MCF 10A (cell line): ENCODE measurements at regions not wholly inside any gene's neighbourhood (a gene's known extent, or its start where the extent isn't known, plus 50 kb on each side); places are given as distances from the start of the nearest gene placed in this dataset.

Experiments used
- BruUV-seq: library from RNA; stranded (reverse); fragments of 400-500 nt; replicated peaks from 2 replicates; lab custom pipeline; 2021; lab: Mats Ljungman, UMichigan
- CTCF ChIA-PET: fragments of 300-600 bp; sonication (Branson Sonifier 250); formaldehyde crosslinking; extraction: SDS; loops from one replicate; lab custom pipeline; 2021; ENCODE audit warnings: antibody characterized with exemption, inconsistent platforms; lab: Yijun Ruan, JAX
- POLR2A ChIA-PET: fragments of 300-600, 350-650 bp; sonication (Branson Sonifier 250); formaldehyde crosslinking; extraction: SDS; loops from one replicate; lab custom pipeline; 2020; ENCODE audit warnings: antibody characterized with exemption, inconsistent platforms; lab: Yijun Ruan, JAX
- DNase-seq: peaks from one replicate; pipeline ENCODE4 v3.0.0-alpha.2; 2018; ENCODE audit not compliant: unreplicated experiment
- H3K27ac Mint-ChIP-seq: one replicate; pipeline ENCODE4 v1.8.0; 2022; ENCODE audit warnings: mild to moderate bottlenecking, low read depth, mixed read lengths; ENCODE audit not compliant: unreplicated experiment
- H3K27me3 Mint-ChIP-seq: one replicate; pipeline ENCODE4 v1.8.0; 2022; ENCODE audit warnings: mixed read lengths; ENCODE audit not compliant: insufficient read depth, unreplicated experiment
- H3K36me3 Mint-ChIP-seq: one replicate; pipeline ENCODE4 v1.8.0; 2022; ENCODE audit warnings: mild to moderate bottlenecking, moderate library complexity, mixed read lengths; ENCODE audit not compliant: insufficient read depth, unreplicated experiment
- H3K4me1 Mint-ChIP-seq: one replicate; pipeline ENCODE4 v1.8.0; 2022; ENCODE audit warnings: mixed read lengths; ENCODE audit not compliant: insufficient read depth, unreplicated experiment
- H3K4me3 Mint-ChIP-seq: one replicate; pipeline ENCODE4 v1.8.0; 2022; ENCODE audit warnings: mild to moderate bottlenecking, moderate library complexity, mixed read lengths; ENCODE audit not compliant: unreplicated experiment
- H3K9me3 Mint-ChIP-seq: one replicate; pipeline ENCODE4 v1.8.0; 2022; ENCODE audit warnings: mixed read lengths; ENCODE audit not compliant: unreplicated experiment
- CTCF ChIP-seq: fragments of 200-600 bp; IDR thresholded peaks from one replicate; pipeline ENCODE4 v1.8.0; 2022; ENCODE audit warnings: antibody characterized with exemption, mild to moderate bottlenecking; ENCODE audit not compliant: unreplicated experiment
- intact Hi-C: fragments of 100-400 bp; cut with micrococcal nuclease; formaldehyde crosslinking; loops from 2 replicates; pipeline ENCODE4 v1.14.1; 2022

DNA sequence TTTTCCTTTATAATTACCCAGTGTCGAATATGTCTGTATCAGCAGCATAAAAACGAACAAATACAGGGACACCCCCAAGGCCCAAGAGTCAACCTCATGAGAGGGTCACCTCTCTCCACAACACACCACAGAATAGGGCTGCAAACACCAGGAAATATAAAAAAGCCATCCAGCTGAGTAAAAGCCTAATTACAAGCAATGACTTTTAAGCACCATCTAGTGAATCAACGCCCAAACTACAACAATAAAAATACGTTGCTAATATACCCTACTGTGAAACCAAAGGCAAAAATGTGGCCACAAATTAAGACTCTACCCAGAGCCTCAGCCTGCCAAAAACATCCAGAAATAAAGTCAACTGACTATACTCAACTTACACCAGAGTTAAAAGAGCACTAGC is 817.9 kb upstream of the NEGR1 start:
- peak; percentile 37 for TF ChIP-seq CTCF
- Mint-ChIP-seq H3K4me1 (no peaks in the 10 kb centered on the region), H3K4me3 (no peak overlapping the region), H3K27me3 (no peaks in the 10 kb centered on the region), H3K9me3 (peaks cover 5% of the 10 kb centered on the region), H3K36me3 (no peaks in the 10 kb centered on the region), H3K27ac (no peak overlapping the region)
- BruUV-seq, result no TSS peak
- intact Hi-C loops, result loop anchor here (1.0 kb wide), 3 partner anchors 477 to 914 kb away; no protein-coding TSS in a partner anchor
- DNase-seq, result peak; percentile 7
- ChIA-PET CTCF (interaction anchor here (0.6 to 2.2 kb wide), 12 partner anchors 8 to 1516 kb away, joined by 3 to 10 read pairs (median 3); no protein-coding TSS in a partner anchor), POLR2A (no interaction called here)

GRCh38 chr1:73097917-73098316 is 815.6 kb upstream of the NEGR1 start:
- no peaks in the 10 kb centered on the region for H3K36me3 Mint-ChIP-seq
- peaks cover 6% of the 10 kb centered on the region for H3K9me3 Mint-ChIP-seq
- CTCF ChIA-PET, result no interaction called here
- no peaks in the 10 kb centered on the region for H3K27me3 Mint-ChIP-seq
- intact Hi-C loops, result no loop called here
- DNase-seq, result no peak
- no TSS peak for BruUV-seq
- H3K4me1 Mint-ChIP-seq, result no peaks in the 10 kb centered on the region
- TF ChIP-seq CTCF, result no peak
- POLR2A ChIA-PET, result no interaction called here
- no peak overlapping the region for H3K4me3 Mint-ChIP-seq
- H3K27ac Mint-ChIP-seq, result no peak overlapping the region

GRCh38 chr1:73096841-73097240 is 814.5 kb upstream of the NEGR1 start:
- H3K27me3 Mint-ChIP-seq, result no peaks in the 10 kb centered on the region
- peaks cover 7% of the 10 kb centered on the region for H3K9me3 Mint-ChIP-seq
- no peak for TF ChIP-seq CTCF
- no TSS peak for BruUV-seq
- H3K27ac Mint-ChIP-seq, result no peak overlapping the region
- DNase-seq, result no peak
- H3K36me3 Mint-ChIP-seq, result no peaks in the 10 kb centered on the region
- no peak overlapping the region for H3K4me3 Mint-ChIP-seq
- POLR2A ChIA-PET, result no interaction called here
- H3K4me1 Mint-ChIP-seq, result no peaks in the 10 kb centered on the region
- CTCF ChIA-PET, result interaction anchor here (1.3 kb wide), 1 partner anchor 539 kb away, joined by 3 read pairs; no protein-coding TSS in a partner anchor
- intact Hi-C loops, result no loop called here

DNA sequence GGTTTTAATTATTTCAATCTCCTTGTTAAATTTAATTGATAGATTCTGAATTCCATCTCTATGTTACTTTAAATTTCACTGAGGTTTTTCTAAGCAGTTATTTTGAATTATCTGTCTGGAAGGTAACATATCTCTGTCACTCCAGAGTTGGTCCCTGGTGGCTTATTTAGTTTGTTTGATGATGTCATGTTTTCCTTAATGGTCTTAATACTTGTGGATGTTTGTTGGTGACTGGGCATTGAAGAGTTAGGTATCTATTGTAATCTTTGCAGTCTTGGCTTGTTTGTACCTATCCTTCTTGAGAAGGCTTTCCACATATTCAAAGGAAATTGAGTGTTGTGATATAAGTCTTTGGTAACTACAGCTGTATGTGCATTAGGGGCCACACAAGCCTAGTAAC is 810.0 kb upstream of the NEGR1 start:
- no peaks in the 10 kb centered on the region for H3K4me1 Mint-ChIP-seq
- H3K4me3 Mint-ChIP-seq, result no peak overlapping the region
- ChIA-PET CTCF (interaction anchor here (0.9 kb wide), 1 partner anchor 8 kb away, joined by 3 read pairs; no protein-coding TSS in a partner anchor), POLR2A (no interaction called here)
- no peak for TF ChIP-seq CTCF
- BruUV-seq, result no TSS peak
- no peaks in the 10 kb centered on the region for H3K36me3 Mint-ChIP-seq
- intact Hi-C loops, result no loop called here
- H3K27ac Mint-ChIP-seq, result no peak overlapping the region
- H3K27me3 Mint-ChIP-seq, result no peaks in the 10 kb centered on the region
- peaks cover 15% of the 10 kb centered on the region for H3K9me3 Mint-ChIP-seq
- no peak for DNase-seq
